ENCODE measurements at regions not wholly inside any gene's neighbourhood (a gene's known extent, or its start where the extent isn't known, plus 50 kb on each side); places are given as distances from the start of the nearest gene placed in this dataset.

DNA sequence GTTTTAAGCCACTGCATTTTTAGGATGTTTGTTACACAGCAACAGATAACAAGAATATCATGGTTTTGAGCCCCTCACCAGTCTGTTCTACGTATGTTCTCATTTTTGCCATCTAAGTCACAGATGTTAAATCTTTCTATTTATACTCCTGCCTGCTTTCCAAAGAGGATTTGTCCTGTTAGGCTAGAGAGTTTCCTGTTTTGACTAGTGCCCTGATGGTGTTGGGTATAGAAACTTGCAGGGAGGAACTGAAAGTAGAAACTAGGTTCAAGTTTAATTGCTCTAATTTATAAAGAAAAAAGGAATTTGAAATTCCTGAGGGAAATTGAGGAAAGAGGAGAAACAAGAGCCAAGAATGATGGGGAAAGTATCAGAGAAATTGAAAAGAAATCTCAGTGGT is 74.4 kb upstream of the COCH start:
- no peak for TF ChIP-seq CTCF (IDR thresholded peaks at IDR 0.05)
- Histone ChIP-seq H2AFZ (ENCODE audit: insufficient read depth, low read depth, low read length, poor library complexity, severe bottlenecking) (no peak overlapping the region), H3K27me3 (ENCODE audit: control insufficient read depth in 2 of 2, insufficient read depth in 2 of 2, low read length in 2 of 2) (no peaks in the 10 kb centered on the region), H3K9me3 (replicated peaks in 1 of 2; ENCODE audit: control insufficient read depth in 1 of 2, insufficient read depth in 1 of 2, low read length in 2 of 2) (no peaks in the 10 kb centered on the region), H3K4me2 (replicated peaks; ENCODE audit: extremely low read depth, low read length, poor library complexity, severe bottlenecking) (no peak overlapping the region), H4K20me1 (ENCODE audit: insufficient read depth, low read length) (no peaks in the 10 kb centered on the region), H3K36me3 (replicated peaks in 1 of 2; ENCODE audit: control insufficient read depth in 1 of 2, insufficient read depth in 2 of 2, low read length in 2 of 2) (no peaks in the 10 kb centered on the region), H3K27ac (ENCODE audit: low read depth in 1 of 2, low read length in 2 of 2) (no peak overlapping the region), H3K9ac (ENCODE audit: insufficient read depth, low read length, poor library complexity, severe bottlenecking) (no peak overlapping the region), H3K4me3 (replicated peaks in 1 of 3; ENCODE audit: low read depth in 2 of 3, low read length in 3 of 3) (no peak overlapping the region), H3K79me2 (ENCODE audit: insufficient read depth, low read length) (no peaks in the 10 kb centered on the region), H3K4me1 (ENCODE audit: control insufficient read depth in 1 of 2, insufficient read depth in 2 of 2, low read length in 2 of 2) (peaks cover 15 to 21% of the 10 kb centered on the region in 2 donors)
- no peaks in the 10 kb centered on the region for H3K27me3 Mint-ChIP-seq (ENCODE audit: low read depth in 3 of 3)
- no peaks in the 10 kb centered on the region for H3K9me3 Mint-ChIP-seq
- no peak overlapping the region for H3K27ac Mint-ChIP-seq
- H3K4me3 Mint-ChIP-seq, result no peak overlapping the region
- H3K36me3 Mint-ChIP-seq, result no peaks in the 10 kb centered on the region
- H3K4me1 Mint-ChIP-seq, result peaks cover 22% of the 10 kb centered on the region
- intact Hi-C loops (cut with micrococcal nuclease), result no loop called here
- DNase-seq, result peak in 1 of 3 donors; percentile 2
- no CpG with 5 or more reads among the region's 1 CpG for WGBS (ENCODE audit: insufficient coverage)

DNA sequence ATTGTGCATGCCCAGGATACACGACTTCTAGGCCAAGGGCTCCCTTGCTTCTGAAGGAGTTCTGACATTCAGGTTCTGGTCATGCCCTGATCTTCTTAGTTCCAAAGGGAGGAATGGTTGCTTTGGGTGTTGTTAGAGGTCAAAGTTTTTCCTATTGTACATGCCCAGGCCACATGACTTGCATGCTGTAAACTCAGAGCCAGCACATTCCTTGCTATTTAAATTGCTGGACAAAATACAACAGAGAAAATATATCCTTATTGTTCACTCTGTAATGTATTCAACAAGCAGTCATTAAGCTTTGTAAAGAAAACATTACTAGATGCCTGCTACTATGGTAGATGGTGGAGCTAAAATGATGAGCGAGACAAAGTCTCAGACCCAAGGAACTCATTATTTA is 71.2 kb upstream of the COCH start:
- Histone ChIP-seq H3K9ac (ENCODE audit: insufficient read depth, low read length, poor library complexity, severe bottlenecking) (no peak overlapping the region), H3K4me2 (replicated peaks; ENCODE audit: extremely low read depth, low read length, poor library complexity, severe bottlenecking) (no peak overlapping the region), H3K27ac (ENCODE audit: low read depth in 1 of 2, low read length in 2 of 2) (no peak overlapping the region), H2AFZ (ENCODE audit: insufficient read depth, low read depth, low read length, poor library complexity, severe bottlenecking) (no peak overlapping the region), H3K4me3 (replicated peaks in 1 of 3; ENCODE audit: low read depth in 2 of 3, low read length in 3 of 3) (no peak overlapping the region), H4K20me1 (ENCODE audit: insufficient read depth, low read length) (no peaks in the 10 kb centered on the region), H3K79me2 (ENCODE audit: insufficient read depth, low read length) (no peaks in the 10 kb centered on the region), H3K4me1 (ENCODE audit: control insufficient read depth in 1 of 2, insufficient read depth in 2 of 2, low read length in 2 of 2) (peaks cover 15 to 21% of the 10 kb centered on the region in 2 donors), H3K36me3 (replicated peaks in 1 of 2; ENCODE audit: control insufficient read depth in 1 of 2, insufficient read depth in 2 of 2, low read length in 2 of 2) (no peaks in the 10 kb centered on the region), H3K27me3 (ENCODE audit: control insufficient read depth in 2 of 2, insufficient read depth in 2 of 2, low read length in 2 of 2) (no peaks in the 10 kb centered on the region), H3K9me3 (replicated peaks in 1 of 2; ENCODE audit: control insufficient read depth in 1 of 2, insufficient read depth in 1 of 2, low read length in 2 of 2) (no peaks in the 10 kb centered on the region)
- Mint-ChIP-seq H3K9me3 (peaks cover 0 to 4% (median 0%) of the 10 kb centered on the region in 7 donors), H3K4me3 (no peak overlapping the region), H3K36me3 (no peaks in the 10 kb centered on the region), H3K4me1 (peaks cover 22% of the 10 kb centered on the region), H3K27me3 (ENCODE audit: low read depth in 3 of 3) (no peaks in the 10 kb centered on the region), H3K27ac (peak overlapping the region in 2 of 7 donors; percentile 45 to 52)
- no peak for DNase-seq
- WGBS (ENCODE audit: insufficient coverage), result 100% methylated on average over 1 of the region's 2 CpGs
- TF ChIP-seq CTCF (IDR thresholded peaks at IDR 0.05), result no peak
- intact Hi-C loops (cut with micrococcal nuclease), result no loop called here

Data from CD14-positive monocyte (primary cell).